GM18519 (cell line): ENCODE measurements at regions not wholly inside any gene's neighbourhood (a gene's known extent, or its start where the extent isn't known, plus 50 kb on each side); places are given as distances from the start of the nearest gene placed in this dataset.

Experiments used
- ATAC-seq: cut with Tn5 transposase; IDR thresholded peaks from one replicate; pipeline ENCODE4 v1.9.1; 2021; ENCODE audit warnings: mild to moderate bottlenecking, moderate library complexity; ENCODE audit not compliant: unreplicated experiment, low FRiP score

- ATAC-seq: no peak
Observed at GRCh38 chr5:38039091-38039490, 199.2 kb upstream of the GDNF start.

GRCh38 chr5:38036765-38037164 lies 196.9 kb upstream of the GDNF start:
- ATAC-seq: no peak

- ATAC-seq: no peak
Observed at GRCh38 chr5:38032149-38032548, 192.3 kb upstream of the GDNF start.

- no peak for ATAC-seq
Observed at GRCh38 chr5:38031304-38031703, 191.5 kb upstream of the GDNF start.

- ATAC-seq: no peak
Observed at GRCh38 chr5:38029397-38030065, 189.7 kb upstream of the GDNF start.

- ATAC-seq: no peak
Observed at GRCh38 chr5:38023799-38024198, 184.0 kb upstream of the GDNF start.

GRCh38 chr5:38023371-38023770 lies 183.5 kb upstream of the GDNF start:
- ATAC-seq: no peak

- no peak for ATAC-seq
Observed at GRCh38 chr5:38022631-38023030, 182.8 kb upstream of the GDNF start.

GRCh38 chr5:38018016-38018415 lies 178.2 kb upstream of the GDNF start:
- no peak for ATAC-seq

- no peak for ATAC-seq
Observed at GRCh38 chr5:38013107-38013506, 173.3 kb upstream of the GDNF start.

GRCh38 chr5:38011668-38012188 lies 171.9 kb upstream of the GDNF start:
- no peak for ATAC-seq

GRCh38 chr5:38009749-38010358 lies 170.0 kb upstream of the GDNF start:
- ATAC-seq: no peak

GRCh38 chr5:38008198-38008597 lies 168.4 kb upstream of the GDNF start:
- no peak for ATAC-seq

GRCh38 chr5:37999593-37999992 lies 159.8 kb upstream of the GDNF start:
- no peak for ATAC-seq

GRCh38 chr5:37996918-37997317 lies 157.1 kb upstream of the GDNF start:
- no peak for ATAC-seq

- ATAC-seq: no peak
Observed at GRCh38 chr5:37994729-37995128, 154.9 kb upstream of the GDNF start.

- ATAC-seq: no peak
Observed at GRCh38 chr5:37991301-37992299, 151.8 kb upstream of the GDNF start.

GRCh38 chr5:37989884-37990283 lies 150.0 kb upstream of the GDNF start:
- no peak for ATAC-seq

GRCh38 chr5:37988454-37989046 lies 148.7 kb upstream of the GDNF start:
- ATAC-seq: no peak

GRCh38 chr5:37984300-37984699 lies 144.5 kb upstream of the GDNF start:
- no peak for ATAC-seq

GRCh38 chr5:37983463-37983862 lies 143.6 kb upstream of the GDNF start:
- no peak for ATAC-seq
